ENCODE measurements at regions not wholly inside any gene's neighbourhood (a gene's known extent, or its start where the extent isn't known, plus 50 kb on each side); places are given as distances from the start of the nearest gene placed in this dataset.

- no peak for TF ChIP-seq CTCF (tag by site-specific recombination; IDR thresholded peaks at IDR 0.05)
- TF ChIP-seq ZNF121 (tag by site-specific recombination; IDR thresholded peaks at IDR 0.05), result no peak
- TF ChIP-seq ZNF221 (tag by site-specific recombination; IDR thresholded peaks at IDR 0.05; ENCODE audit: borderline replicate concordance), result no peak
Measured at GRCh38 chr2:238691596-238692491, 156.0 kb upstream of the TWIST2 start.
